ENCODE measurements at regions not wholly inside any gene's neighbourhood (a gene's known extent, or its start where the extent isn't known, plus 50 kb on each side); places are given as distances from the start of the nearest gene placed in this dataset.
"Not testable (repeated sequence)": the region's sequence is repeated elsewhere in the genome, so short reads cannot be mapped to it uniquely, and the experiment has no call there.

DNA sequence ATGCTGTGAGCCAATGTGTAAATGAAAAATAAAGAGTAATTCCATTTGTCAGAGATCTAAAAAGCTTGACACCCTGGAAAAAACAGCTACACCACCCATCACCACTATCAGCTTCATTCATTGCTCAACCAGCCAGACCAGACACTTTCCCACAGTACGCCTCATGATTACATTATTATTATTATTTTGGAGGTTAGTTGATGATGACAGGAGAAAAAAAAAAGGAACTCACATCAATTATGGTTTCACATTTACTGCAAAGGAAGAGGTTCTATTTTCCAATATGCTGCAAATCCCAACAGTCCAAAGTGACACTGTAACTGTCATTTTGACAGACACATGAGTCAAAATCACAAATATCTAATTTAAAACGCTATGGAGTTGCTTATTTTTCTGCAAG is 134.7 kb upstream of the TSC22D2 start:
- no peak for FAIRE-seq

DNA sequence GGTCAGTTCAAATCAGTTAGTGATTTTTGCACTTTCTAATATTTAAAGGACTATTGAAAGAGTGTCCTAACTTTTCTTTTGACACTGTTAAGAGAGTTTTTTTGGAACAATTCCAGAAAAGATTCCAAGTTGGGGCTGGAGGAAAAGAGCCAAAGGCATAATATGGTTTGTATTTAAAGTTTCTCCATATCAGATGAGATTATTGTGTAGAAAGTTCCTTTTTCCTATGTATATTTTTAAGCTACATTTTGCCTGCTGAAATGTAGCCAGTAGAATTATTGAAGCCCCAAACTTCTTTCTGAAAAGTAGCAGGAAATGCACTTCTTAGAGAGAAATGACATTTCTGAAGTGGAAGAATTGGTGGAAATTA is 136.5 kb upstream of the TSC22D2 start:
- no peak for FAIRE-seq

More for the DNA sequence above, 134.7 kb upstream of the TSC22D2 start:
- no peak for DNase-seq (ENCODE audit: extremely low spot score, insufficient read length, low read depth)

DNA sequence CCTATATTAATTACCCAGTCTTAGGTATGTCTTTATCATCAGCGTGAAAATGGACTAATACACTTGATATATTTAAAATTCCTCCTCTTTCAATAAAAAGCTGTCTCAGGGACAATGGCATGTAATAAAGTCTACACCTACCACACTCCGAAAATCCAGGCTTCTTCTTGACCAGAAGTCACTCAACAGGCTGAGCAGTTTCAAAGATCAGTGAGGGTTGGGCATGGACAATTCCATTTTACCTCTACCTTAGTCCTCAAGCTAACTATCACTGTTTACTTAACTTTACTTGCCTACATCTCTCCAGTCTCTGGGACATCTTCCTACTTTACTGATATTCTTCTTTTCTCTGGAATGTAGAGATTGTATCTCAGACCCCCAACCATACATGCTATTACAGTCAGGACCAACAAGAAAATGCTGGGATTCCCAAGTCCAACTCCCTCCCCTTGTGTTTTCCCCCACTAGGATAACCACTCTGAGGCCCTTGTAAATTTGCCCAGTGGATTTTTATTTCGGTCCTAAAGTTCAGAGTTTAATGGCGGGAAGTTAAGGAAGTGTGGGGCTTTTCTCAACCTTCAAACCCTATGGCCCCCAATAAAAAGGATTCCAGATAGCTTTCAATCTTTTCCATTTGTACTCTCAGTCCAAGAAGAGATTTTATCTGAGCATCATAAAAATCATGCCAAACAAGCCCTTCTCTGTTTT is 137.1 kb upstream of the TSC22D2 start:
- no peak for DNase-seq (ENCODE audit: extremely low spot score, insufficient read length, low read depth)
- FAIRE-seq, result no peak

More for the DNA sequence above, 136.5 kb upstream of the TSC22D2 start:
- no peak for DNase-seq (ENCODE audit: extremely low spot score, insufficient read length, low read depth)

DNA sequence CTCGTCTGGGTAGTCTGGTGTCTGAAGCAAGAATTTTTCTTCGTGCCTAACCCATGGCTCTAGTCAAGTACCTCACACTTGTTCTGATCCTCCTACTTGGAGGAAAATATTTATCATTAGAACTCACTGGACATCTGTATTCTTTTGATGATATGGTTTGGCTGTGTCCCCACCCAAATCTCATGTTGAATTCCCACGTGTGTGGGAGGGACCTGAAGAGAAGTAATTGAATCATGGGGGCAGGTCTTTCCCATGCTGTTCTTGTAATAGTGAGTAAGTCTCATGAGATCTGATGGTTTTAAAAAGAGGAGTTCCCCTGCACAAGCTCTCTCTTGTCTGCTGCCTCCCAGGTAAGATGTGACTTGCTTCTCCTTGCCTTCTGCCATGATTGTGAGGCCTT is 137.7 kb upstream of the TSC22D2 start:
- FAIRE-seq; DNase-seq (ENCODE audit: extremely low spot score, insufficient read length, low read depth): not testable (repeated sequence)

DNA sequence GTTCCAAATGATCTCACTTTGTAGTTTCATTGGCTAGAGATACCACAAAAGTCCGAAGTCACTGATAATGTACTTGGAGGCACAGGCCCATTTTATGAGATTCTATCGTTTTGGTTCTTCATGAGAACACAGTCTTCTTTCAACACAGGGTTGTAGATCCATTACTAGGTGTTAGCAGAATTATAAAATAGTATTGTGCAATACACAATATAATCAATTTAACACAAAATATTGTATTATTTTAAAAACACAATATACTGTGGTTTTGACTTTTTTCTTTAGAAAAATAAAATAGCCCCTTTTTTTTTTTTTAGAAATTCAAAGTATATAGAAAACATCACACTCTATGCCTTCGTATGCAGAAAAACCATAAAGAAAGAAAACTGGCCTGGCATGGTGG is 138.6 kb upstream of the TSC22D2 start:
- FAIRE-seq (no peak), DNase-seq (ENCODE audit: extremely low spot score, insufficient read length, low read depth) (no peak)

DNA sequence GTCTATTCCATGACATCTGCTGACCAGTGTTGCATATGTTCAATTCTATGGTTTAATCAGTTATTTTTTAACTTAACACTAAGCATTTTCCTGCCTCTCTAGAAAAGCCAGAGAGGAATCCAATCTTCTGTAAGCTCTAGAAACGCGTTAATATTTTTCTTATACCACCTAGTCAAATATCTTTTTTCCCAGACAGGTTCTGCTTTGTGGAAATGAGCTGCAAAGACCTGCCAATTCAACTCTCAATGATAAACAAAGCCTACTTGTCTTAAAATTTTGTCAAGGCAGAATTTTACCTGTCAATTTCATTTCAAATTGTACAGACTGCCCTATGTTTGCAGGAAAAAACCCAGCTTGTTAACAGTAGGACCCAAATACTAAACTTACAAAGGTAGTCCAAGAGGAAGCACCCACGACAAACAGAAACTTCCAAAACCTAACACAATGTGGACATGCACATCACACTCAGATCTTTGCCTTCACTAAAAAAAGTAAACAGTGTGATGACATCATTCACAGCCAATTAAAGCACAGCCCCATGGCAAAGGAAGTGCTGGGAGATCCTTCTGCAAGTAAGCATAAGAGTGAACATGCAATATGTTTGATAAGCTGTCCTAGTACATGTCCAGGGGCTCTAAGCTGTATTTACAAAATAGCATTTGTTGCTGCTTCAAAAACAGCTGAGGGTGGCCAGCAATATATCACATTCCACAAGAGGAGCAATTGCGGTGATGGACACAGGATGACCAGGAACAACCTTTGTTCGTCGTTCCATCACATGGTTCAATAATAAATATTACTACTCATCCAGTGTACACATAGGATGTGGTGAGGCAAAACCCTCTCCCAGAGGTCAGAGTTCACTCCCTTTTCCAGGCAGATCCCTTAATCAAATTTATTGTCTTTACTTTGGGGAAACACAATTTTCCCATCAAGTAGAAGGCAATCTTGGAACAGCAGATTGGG is 139.4 kb upstream of the TSC22D2 start:
- DNase-seq (ENCODE audit: extremely low spot score, insufficient read length, low read depth) (no peak), FAIRE-seq (no peak)

DNA sequence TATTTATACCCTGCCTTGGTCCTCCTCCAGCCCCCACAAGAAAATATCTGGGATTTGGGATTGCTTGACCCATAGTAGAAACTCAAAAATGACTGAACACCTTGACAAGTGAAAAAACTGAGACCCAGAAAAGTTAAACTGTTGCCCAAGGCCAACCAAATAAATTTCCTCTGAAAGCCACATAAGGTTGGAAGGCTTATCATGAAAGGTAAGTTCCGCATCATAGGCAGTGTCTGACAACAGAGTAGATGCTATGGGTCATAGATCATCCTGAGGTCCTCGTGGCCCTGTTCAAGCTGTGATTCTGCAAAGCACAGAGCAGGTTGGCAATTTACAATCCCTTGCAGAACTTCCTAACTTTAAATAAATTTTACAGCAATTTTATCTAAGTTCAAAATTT is 140.8 kb upstream of the TSC22D2 start:
- FAIRE-seq, result no peak
- no peak for DNase-seq (ENCODE audit: extremely low spot score, insufficient read length, low read depth)

DNA sequence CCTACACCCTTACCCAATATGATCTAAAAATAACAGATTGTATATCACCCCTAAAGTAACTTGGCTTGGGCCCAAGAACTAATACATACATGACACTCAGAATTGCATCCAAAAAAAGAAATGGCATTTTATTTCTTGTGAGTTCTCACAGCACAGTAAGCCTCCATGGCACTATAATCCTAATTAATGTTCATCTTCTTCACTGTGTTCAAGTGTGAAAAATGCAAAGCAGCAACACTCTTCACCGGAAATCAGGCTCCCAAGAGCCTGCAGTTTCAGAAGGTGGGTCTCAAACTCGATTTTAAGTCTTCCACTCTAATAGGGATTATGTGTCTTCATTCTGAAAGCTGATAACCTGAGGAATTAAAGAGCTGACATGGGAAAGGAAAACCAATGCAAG is 142.8 kb upstream of the TSC22D2 start:
- no peak for DNase-seq (ENCODE audit: extremely low spot score, insufficient read length, low read depth)
- FAIRE-seq, result no peak

DNA sequence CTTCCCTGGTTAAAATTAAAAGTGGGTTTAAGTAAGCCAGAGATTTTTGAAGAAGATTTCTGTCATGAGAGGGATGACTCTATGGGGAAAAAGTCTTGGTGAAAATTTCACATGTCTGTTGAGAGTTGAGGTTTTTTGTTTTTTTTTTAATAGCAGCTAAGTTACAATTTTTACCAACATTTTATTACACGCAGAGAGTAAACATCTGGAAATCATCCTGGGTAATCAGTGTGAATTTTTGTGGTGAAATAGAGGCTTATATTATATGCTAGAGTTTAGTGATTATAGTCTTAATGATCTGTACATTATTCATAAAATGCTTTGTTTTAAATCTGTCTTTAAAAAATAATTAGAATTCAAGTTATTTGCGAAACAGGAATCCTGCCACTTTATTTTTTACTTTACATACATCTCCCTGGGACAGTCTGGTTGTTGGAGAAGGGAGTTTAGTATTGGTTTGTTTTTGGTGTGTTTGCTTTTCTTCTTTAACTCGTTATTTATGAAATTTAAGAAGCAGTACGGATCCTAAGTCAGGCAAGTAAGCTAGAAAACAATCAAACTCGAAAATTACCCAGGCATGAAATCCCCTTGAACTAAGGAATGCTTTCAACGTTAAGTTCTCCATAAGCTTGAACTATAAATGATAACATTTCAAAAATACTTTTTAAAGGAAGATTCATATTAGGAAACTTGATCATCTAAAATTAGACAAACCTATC is 143.4 kb upstream of the TSC22D2 start:
- no peak for DNase-seq (ENCODE audit: extremely low spot score, insufficient read length, low read depth)
- no peak for FAIRE-seq

DNA sequence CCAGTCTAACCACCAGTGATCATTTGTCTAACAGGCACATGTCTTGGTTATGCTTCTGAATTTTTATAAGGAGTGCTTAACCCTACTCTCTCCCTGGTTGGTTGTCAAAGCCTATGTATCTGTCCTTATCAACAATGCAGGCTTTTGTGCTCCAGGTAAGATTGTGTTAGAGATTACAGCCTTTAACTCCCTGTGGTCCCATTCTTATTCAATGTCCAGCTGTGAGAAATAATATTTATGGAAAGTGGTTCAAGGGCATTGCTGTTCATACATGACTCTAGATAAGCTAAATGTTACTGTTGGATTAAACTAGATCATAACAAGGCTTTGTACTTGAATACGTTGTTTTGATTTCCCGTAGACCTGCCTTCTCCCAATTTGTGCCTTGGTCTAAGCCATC is 146.1 kb upstream of the TSC22D2 start:
- FAIRE-seq, result no peak
- no peak for DNase-seq (ENCODE audit: extremely low spot score, insufficient read length, low read depth)

DNA sequence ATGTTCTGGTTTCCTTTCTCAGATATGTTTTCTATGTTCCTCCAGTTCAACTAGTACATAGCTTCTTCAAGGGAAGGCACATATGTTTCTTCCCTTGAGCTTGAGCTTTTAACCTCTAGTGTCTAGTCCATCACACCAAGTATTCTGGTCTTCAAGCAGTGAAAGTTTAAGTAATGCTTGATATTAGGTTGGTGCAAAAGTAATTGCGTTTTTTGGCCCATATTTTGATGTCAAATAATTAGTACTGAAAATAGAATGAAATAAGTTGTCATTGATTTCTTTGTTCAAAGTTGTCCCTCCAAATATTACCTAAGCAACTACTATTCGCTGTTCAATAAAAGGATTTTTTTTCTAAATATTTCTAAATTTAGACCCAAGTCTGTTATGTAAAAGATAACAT is 146.7 kb upstream of the TSC22D2 start:
- FAIRE-seq, result no peak
- no peak for DNase-seq (ENCODE audit: extremely low spot score, insufficient read length, low read depth)

DNA sequence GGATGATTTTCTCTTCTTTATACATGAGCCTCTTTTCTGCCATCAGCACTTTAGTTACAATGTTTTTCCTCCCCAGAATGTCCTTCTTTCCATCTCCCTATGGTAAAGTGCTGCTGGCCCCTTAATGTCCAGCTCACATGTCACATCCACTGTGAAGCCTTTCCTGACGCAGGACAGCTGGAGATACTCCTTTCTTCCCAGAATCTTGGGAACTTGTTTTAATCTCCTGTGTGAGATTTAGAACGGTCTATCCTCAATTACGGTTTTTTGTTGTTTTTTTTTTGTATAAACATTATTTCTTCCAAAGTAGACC is 147.7 kb upstream of the TSC22D2 start:
- no peak for DNase-seq (ENCODE audit: extremely low spot score, insufficient read length, low read depth)
- FAIRE-seq, result no peak

DNA sequence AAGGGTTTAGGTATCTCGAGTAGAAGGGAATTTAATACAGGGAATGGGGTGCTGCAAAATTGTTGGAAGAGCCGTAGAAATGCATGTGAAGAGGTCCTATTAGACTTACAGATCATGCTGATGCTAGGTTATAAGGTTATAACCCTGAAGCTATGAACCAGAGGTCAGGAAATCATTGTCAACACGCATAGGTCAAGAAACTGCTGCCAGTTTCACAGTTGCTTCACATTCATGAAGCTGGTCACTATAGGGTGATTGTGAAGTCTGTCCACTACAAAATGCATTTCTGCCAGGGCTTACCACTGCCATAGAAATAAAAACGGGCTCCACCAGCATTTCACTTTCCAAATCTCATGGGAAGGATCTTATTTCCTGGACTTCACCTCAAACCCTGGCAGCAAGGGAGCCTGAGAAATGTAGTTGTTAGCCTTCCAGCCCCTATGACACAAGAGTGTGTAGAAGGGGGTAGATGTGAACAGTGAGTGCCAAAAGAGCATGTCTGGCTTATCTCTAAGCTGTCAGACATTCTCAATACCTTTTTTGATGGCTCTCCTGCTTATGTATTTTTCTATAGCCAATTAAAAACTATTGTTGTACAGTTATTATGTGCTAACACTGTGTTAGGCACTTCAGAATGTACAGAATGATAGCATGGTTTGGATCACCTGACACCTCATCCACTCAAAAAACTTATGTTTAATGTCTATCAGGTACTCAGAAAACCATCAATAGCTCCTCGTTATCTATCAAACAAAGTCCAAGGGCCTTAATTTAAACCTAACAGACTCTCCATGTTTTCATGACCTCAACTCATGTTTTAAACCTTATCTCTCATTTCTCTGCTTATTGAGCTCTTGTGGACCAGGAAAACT is 148.3 kb upstream of the TSC22D2 start:
- FAIRE-seq (no peak), DNase-seq (ENCODE audit: extremely low spot score, insufficient read length, low read depth) (no peak)

DNA sequence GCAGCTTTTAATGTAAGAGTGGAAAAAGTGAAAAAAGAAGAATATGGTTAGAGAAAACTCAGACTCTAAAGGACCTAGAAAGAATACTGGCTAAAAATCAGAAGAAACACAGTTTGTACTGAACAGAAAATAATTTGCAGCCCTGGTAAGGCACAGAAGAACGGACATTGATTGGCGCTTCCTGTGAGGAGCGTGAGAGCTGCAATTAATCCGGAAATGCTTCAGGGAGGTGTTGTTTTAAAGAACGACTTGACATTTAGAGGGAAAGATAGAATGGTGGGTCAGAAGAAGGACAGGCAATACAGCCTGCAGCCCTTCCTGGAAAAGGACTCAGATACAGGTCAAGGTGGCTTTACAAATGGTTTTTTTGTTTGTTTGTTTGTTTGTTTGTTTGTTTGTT is 151.3 kb upstream of the TSC22D2 start:
- FAIRE-seq (no peak), DNase-seq (ENCODE audit: extremely low spot score, insufficient read length, low read depth) (no peak)

DNA sequence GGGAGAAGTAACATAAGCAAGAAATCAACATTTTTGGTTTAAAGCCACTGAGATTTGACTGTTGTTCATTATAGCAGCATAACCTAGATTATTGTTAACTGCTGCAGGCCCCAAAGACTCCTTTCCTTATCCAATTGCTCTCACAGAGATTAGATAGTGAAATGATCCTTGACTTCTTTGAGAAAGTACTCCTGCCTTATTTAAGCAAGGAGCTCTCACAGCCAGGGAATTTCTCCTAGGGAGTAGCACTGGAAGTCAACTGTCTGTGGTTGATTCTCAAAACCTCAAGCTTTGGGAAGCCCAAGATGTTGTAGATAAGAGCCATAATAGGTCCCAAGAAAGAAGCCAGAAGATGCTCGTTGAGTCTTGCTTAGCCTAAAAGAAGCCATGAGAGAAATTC is 151.8 kb upstream of the TSC22D2 start:
- FAIRE-seq, result no peak
- no peak for DNase-seq (ENCODE audit: extremely low spot score, insufficient read length, low read depth)

DNA sequence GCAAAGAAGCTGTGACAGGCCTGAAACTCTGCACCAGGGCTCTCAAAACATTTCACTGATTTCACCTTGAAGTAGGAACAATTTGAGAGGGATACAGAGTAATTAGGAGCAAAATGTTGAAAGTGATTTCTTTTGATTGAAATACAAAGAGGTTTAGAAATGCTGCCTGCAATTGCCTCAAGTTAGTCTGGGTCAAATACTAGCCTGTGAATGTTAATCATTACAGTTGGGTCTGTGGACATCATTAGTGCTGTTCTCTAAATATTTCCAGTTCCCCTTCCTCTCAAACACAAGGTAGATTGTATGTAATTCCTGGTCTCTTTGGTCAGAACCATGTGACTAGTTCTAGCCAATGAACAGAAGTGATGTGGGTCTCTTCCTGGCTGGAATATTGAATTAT is 152.3 kb upstream of the TSC22D2 start:
- DNase-seq (ENCODE audit: extremely low spot score, insufficient read length, low read depth) (no peak), FAIRE-seq (no peak)

DNA sequence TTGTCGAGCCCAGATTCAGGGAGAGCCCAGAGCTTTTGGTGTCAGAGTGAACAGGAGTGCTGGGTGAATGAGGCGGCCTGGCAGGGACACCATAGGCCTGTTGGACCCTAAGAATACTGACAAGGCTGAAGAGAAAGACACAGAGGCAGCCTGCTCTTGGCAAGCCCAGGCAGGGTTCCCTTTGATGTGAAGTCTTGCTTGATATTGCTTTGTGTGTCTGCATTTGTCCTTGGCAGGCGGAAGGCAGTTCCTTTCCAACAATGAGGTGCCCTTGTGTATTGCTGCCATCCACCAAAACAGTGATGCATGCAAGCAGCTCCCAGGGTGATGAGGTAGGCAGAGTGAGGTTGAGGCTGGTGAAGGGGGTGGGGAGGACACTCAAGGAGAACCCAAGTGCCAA is 152.7 kb upstream of the TSC22D2 start:
- FAIRE-seq, result no peak
- no peak for DNase-seq (ENCODE audit: extremely low spot score, insufficient read length, low read depth)

DNA sequence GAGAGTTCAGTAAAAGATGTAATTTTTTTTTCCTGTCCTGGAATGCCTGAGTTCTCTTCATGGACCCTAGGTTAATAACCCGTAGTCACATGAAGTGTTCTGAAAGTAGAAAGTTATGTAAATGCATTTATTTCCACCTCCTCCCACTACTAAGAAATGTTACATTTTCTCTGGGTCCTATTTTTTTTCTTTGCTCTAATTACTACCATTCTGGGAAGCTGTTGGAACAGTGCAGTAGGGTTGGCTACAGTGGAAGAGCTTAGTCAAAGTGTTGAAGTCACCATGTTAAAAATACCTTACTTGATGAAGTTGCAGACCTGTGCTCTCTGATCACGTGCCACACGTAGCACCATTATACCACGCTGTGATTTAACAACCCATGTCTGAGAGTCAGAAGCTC is 153.8 kb upstream of the TSC22D2 start:
- DNase-seq (ENCODE audit: extremely low spot score, insufficient read length, low read depth) (no peak), FAIRE-seq (no peak)

DNA sequence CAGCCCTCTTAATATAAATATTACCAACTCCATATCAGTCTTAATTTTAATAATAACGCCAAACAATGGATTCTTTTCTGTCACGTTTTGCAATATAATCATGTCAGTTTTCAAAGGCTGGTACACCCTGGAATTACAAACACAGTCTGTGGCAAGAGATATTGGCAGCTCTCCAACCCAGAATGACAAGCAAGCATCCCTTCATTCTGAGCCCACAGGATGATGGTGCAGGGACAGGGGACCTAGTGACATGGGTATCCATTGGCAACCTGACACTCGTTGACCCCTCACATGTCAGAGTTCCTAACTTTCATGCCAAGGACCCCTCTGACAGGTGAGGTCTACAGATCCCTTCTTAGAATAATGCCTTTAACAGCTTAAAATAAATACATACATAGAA is 154.5 kb upstream of the TSC22D2 start:
- DNase-seq (ENCODE audit: extremely low spot score, insufficient read length, low read depth) (no peak), FAIRE-seq (no peak)

DNA sequence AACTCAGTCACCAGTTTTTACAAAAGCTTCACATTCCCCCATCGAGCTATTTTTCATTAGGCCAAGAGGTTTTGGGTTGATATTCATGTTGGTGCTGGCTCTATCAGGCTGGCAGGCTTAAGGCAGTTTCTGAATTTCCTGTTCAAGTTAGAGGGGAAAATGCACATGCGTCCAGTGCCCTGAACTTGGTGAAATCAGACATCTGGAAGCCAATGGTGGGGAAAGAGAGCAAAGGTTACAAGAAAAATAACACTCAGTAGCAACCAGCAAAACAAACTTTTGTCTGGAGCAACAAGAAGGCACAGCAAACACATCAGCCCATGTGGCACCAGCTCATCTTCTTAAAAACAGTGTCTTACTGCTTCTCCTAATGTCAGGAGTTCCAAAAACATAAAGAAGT is 155.6 kb upstream of the TSC22D2 start:
- DNase-seq (ENCODE audit: extremely low spot score, insufficient read length, low read depth) (no peak), FAIRE-seq (no peak)
